Keratinocyte (primary cell): ENCODE measurements at regions not wholly inside any gene's neighbourhood (a gene's known extent, or its start where the extent isn't known, plus 50 kb on each side); places are given as distances from the start of the nearest gene placed in this dataset.

Source experiments
- EZH2 ChIP-seq: IDR thresholded peaks from one replicate; pipeline ENCODE4 v1.6.1; 2012; ENCODE audit warnings: inconsistent platforms, mild to moderate bottlenecking, low read length, moderate library complexity
- TF ChIP-seq, protein P1 (sequence below), 3 experiments: IDR thresholded peaks in 1 of 3; conservative IDR thresholded peaks in 1 of 3; optimal IDR thresholded peaks in 1 of 3; 2 replicates in 2 of 3; 3 replicates in 1 of 3; pipeline versions ENCODE3 to v1.5.1; 2011; ENCODE audit warnings: low read length in 3 of 3, mild to moderate bottlenecking in 3 of 3, moderate library complexity in 2 of 3, control low read depth in 1 of 3, inconsistent platforms in 1 of 3; ENCODE audit not compliant: insufficient read depth in 2 of 3; ENCODE audit errors: extremely low read depth in 1 of 3

DNA sequence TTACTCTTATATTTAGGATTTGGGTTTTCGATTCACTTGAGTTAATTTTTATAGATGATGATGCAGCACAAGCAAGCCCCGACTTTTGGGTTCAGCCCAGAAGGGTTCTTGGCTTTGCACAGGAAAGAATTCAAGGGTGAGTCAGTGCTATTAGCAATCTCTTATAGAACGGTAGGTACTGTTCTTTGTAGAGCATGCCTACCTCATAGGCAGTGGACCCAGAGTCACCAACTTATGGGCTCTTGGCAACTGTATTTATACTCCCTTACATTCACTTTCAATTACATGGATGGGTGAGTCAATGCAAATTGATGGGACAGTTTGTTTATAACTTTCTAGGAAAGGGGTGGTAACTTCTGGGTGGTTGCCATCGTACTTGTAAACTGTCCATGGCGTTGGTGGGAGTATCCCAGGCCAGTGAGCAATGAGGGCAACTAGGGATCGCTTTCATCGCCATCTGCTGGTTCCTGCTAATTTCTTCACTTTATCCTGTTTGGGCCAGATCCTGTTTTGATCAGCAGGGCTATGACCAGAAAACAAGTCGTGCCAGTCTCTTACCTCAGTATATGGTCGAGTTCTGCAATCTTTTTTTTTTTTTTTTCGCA, 362.6 kb downstream of the CNTNAP4 start:
- TF ChIP-seq, protein P1, sequence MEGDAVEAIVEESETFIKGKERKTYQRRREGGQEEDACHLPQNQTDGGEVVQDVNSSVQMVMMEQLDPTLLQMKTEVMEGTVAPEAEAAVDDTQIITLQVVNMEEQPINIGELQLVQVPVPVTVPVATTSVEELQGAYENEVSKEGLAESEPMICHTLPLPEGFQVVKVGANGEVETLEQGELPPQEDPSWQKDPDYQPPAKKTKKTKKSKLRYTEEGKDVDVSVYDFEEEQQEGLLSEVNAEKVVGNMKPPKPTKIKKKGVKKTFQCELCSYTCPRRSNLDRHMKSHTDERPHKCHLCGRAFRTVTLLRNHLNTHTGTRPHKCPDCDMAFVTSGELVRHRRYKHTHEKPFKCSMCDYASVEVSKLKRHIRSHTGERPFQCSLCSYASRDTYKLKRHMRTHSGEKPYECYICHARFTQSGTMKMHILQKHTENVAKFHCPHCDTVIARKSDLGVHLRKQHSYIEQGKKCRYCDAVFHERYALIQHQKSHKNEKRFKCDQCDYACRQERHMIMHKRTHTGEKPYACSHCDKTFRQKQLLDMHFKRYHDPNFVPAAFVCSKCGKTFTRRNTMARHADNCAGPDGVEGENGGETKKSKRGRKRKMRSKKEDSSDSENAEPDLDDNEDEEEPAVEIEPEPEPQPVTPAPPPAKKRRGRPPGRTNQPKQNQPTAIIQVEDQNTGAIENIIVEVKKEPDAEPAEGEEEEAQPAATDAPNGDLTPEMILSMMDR (optimal IDR thresholded peaks at IDR 0.05 in 1 of 3, IDR thresholded peaks at IDR 0.05 in 1 of 3, conservative IDR thresholded peaks at IDR 0.05 in 1 of 3; ENCODE audit: extremely low read depth in 1 of 3, insufficient read depth in 2 of 3, low read length in 3 of 3): peak in 2 of 3 experiments; percentile 11 to 14
- no peak for TF ChIP-seq EZH2
